ENCODE measurements at regions not wholly inside any gene's neighbourhood (a gene's known extent, or its start where the extent isn't known, plus 50 kb on each side); places are given as distances from the start of the nearest gene placed in this dataset.

DNA sequence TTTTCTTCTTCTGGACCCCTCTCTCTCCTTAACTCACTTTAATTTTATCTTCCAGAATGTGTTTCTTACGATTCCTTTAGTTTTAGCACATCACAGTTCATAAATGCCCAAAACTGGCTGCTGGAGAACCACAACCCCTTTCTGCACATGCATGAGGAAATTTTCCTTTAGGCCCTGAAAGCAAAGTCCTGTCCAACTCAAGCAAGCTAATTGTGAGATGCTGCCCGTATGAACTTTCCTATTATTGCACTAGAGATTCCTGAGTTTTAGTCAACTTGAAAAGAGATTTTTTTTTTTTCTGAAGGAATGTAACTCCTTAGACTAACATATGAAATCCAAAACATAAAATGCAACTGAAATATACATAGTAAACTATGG, 52.1 kb upstream of the DAB2 start:
- TF ChIP-seq CTCF (conservative IDR thresholded peaks at IDR 0.05; ENCODE audit: low read length) (no peak), EZH2phosphoT487 (IDR thresholded peaks at IDR 0.05; ENCODE audit: borderline replicate concordance) (no peak)

All from Loucy (cell line).